ENCODE measurements at regions not wholly inside any gene's neighbourhood (a gene's known extent, or its start where the extent isn't known, plus 50 kb on each side); places are given as distances from the start of the nearest gene placed in this dataset.

DNA sequence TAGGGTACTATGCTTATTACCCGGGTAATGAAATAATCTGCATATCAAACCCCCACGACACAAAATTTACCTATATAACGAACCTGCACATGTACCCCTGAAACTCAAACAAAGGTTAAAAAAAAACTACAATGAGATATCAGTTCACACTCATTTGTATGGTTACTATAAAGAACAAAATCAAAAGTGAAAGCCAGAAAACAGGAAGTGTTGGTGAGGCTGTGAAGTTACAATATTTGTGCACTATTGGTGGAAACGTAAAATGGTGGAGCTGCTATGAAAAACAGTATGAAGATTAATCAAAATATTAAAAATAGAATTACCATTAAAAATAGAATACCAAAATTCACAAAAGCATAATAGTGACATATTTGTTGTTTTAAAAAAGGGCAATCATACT, 128.9 kb downstream of the ZIC1 start:
- 88 to 92% methylated on average over 4 of the region's 4 CpGs for WGBS, 2 donors

DNA sequence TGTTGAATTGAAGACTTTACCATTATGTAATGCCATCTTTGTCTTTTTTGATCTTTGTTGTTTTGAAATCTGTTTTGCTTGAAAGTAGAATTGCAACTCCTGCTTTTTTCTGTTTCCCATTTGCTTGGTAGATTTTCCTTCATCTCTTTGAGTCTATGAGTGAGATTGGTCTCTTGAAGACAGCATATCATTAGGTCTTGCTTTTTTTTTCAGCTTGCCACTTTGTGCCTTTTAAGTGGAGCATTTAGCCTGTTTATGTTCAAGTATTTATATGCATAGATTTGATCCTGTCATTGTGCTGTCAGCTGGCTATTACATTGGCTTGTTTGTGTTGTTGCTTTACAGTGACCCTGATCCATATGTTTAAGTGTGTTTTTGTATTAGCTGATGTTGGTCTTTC, 131.8 kb downstream of the ZIC1 start:
- Histone ChIP-seq H3K4me1 (no peaks in the 10 kb centered on the region), H3K4me3 (no peak overlapping the region), H3K27ac (no peak overlapping the region), H3K36me3 (ENCODE audit: low read depth, missing control alignments) (no peaks in the 10 kb centered on the region), H3K9me3 (no peaks in the 10 kb centered on the region), H3K27me3 (no peaks in the 10 kb centered on the region)
- DNase-seq: no peak
- TF ChIP-seq, protein P1, sequence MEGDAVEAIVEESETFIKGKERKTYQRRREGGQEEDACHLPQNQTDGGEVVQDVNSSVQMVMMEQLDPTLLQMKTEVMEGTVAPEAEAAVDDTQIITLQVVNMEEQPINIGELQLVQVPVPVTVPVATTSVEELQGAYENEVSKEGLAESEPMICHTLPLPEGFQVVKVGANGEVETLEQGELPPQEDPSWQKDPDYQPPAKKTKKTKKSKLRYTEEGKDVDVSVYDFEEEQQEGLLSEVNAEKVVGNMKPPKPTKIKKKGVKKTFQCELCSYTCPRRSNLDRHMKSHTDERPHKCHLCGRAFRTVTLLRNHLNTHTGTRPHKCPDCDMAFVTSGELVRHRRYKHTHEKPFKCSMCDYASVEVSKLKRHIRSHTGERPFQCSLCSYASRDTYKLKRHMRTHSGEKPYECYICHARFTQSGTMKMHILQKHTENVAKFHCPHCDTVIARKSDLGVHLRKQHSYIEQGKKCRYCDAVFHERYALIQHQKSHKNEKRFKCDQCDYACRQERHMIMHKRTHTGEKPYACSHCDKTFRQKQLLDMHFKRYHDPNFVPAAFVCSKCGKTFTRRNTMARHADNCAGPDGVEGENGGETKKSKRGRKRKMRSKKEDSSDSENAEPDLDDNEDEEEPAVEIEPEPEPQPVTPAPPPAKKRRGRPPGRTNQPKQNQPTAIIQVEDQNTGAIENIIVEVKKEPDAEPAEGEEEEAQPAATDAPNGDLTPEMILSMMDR (IDR thresholded peaks at IDR 0.05): no peak
- TF ChIP-seq POLR2A (IDR thresholded peaks at IDR 0.05): no peak
- intact Hi-C loops (cut with DNase I; ENCODE audit: low total_unique reads): no loop called here

More for the DNA sequence above, 128.9 kb downstream of the ZIC1 start:
- DNase-seq: no peak
- Histone ChIP-seq H3K4me1 (no peaks in the 10 kb centered on the region), H3K27me3 (no peaks in the 10 kb centered on the region), H3K36me3 (ENCODE audit: low read depth, missing control alignments) (no peaks in the 10 kb centered on the region), H3K4me3 (no peak overlapping the region), H3K9me3 (no peaks in the 10 kb centered on the region), H3K27ac (no peak overlapping the region)
- no peak for TF ChIP-seq POLR2A (IDR thresholded peaks at IDR 0.05)
- TF ChIP-seq, protein P1 (IDR thresholded peaks at IDR 0.05): no peak
- intact Hi-C loops (cut with DNase I; ENCODE audit: low total_unique reads): no loop called here

DNA sequence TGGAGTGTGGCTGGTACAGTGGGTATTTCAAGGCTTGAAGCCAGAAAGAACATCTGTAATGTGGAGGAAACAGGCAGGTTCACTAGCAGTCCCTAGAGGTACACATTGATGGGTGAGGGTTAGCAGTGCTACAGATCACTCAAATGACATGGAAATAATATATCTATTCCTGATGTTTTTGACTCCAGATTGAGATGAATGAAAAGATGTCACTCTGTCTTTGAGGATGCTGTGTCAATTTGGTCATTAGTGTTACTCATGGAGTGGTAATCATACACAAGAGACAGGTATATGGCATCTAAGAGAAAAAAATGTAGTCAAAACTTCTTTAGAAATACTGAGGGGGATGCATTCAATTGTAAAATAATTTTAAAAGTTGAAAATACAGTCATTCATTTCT, 135.1 kb downstream of the ZIC1 start:
- no peak for TF ChIP-seq POLR2A (IDR thresholded peaks at IDR 0.05)
- TF ChIP-seq, protein P1 (IDR thresholded peaks at IDR 0.05): no peak
- H3K4me1 ChIP-seq: no peaks in the 10 kb centered on the region

DNA sequence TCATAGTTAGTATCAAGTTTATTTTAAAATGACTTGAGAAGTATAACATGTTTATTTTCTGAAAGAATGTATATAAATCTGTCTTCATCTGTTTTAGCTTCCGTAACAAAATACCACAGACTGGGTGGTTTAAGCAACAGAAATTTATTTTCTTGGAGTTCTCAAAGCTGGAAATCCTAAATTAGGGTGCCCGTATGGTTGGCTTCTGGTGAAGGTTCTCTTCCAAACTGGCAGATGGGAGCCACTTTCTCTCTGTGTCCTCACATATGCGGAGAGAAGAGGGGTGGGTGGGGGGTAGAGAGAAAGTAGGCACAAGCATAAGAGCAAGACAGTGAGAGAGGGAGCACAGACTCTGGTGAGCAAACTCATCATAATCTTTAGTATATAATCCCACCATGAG, 142.3 kb downstream of the ZIC1 start:
- Histone ChIP-seq H3K36me3 (ENCODE audit: low read depth, missing control alignments) (no peaks in the 10 kb centered on the region), H3K4me1 (no peaks in the 10 kb centered on the region), H3K9me3 (no peaks in the 10 kb centered on the region), H3K27me3 (no peaks in the 10 kb centered on the region), H3K4me3 (no peak overlapping the region), H3K27ac (no peak overlapping the region)
- no peak for TF ChIP-seq POLR2A (IDR thresholded peaks at IDR 0.05)
- 89 to 92% methylated on average over 3 of the region's 3 CpGs for WGBS, 2 donors
- no peak for DNase-seq
- intact Hi-C loops (cut with DNase I; ENCODE audit: low total_unique reads): no loop called here

More for the DNA sequence above, 135.1 kb downstream of the ZIC1 start:
- Histone ChIP-seq H3K27me3 (no peaks in the 10 kb centered on the region), H3K9me3 (no peaks in the 10 kb centered on the region), H3K4me3 (no peak overlapping the region), H3K36me3 (ENCODE audit: low read depth, missing control alignments) (no peaks in the 10 kb centered on the region), H3K27ac (no peak overlapping the region)
- no peak for DNase-seq
- intact Hi-C loops (cut with DNase I; ENCODE audit: low total_unique reads): no loop called here

DNA sequence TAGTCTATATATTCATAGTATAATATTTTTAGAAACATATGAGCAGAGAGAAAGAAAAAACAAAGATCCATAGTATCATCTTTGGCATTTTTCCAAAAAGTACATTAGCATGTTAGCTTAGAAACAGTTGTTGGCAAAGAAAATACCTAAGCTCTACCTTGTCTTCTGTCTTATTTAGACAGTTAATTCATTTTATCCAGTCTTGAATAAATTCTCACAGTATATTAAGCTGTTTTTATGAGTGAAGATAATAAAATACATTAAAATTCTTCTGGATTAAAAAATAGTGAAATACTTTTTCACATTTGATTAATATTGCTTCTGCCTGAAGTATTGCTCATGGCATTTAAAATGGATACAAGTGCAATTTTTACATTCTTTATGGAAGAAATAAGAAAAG, 145.2 kb downstream of the ZIC1 start:
- intact Hi-C loops (cut with DNase I; ENCODE audit: low total_unique reads): no loop called here
- no peak overlapping the region for H3K4me3 ChIP-seq
- H3K27ac ChIP-seq: no peak overlapping the region
- no peaks in the 10 kb centered on the region for H3K4me1 ChIP-seq
- no peaks in the 10 kb centered on the region for H3K36me3 ChIP-seq (ENCODE audit: low read depth, missing control alignments)
- no peak for DNase-seq
- H3K9me3 ChIP-seq: no peaks in the 10 kb centered on the region
- H3K27me3 ChIP-seq: no peaks in the 10 kb centered on the region
- no peak for TF ChIP-seq POLR2A (IDR thresholded peaks at IDR 0.05)

DNA sequence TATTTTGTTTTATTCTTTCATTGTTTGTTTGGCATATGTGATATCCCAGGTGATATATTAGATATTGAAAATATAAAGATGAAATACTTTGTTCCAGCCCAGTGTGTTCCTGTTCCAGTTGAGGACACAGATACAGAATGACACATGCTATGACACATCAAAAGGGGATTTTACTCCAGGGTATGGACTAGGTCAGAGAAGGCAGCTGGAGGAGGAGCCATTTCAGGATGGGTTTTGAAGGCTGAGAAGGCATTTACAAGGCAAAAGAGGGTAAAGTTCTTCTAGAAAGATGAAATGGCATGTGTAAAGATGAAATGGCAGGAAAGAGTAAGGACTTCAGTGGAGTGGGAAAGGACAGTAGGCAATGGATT, 163.8 kb downstream of the ZIC1 start:
- DNase-seq: no peak
- Histone ChIP-seq H3K4me3 (no peak overlapping the region), H3K36me3 (ENCODE audit: low read depth, missing control alignments) (no peaks in the 10 kb centered on the region), H3K27me3 (no peaks in the 10 kb centered on the region), H3K4me1 (no peaks in the 10 kb centered on the region), H3K9me3 (no peaks in the 10 kb centered on the region), H3K27ac (no peak overlapping the region)
- TF ChIP-seq, protein P1 (IDR thresholded peaks at IDR 0.05): no peak
- no peak for TF ChIP-seq POLR2A (IDR thresholded peaks at IDR 0.05)
- intact Hi-C loops (cut with DNase I; ENCODE audit: low total_unique reads): no loop called here
